Gastrocnemius medialis (tissue), 4 donors: ENCODE measurements at regions not wholly inside any gene's neighbourhood (a gene's known extent, or its start where the extent isn't known, plus 50 kb on each side); places are given as distances from the start of the nearest gene placed in this dataset.

ENCODE experiments used
- CTCF ChIP-seq, 5 experiments: fragments of 450-650 bp in 3 of 5; fragments of 200-600 bp in 2 of 5; sonication (generic) in 2 of 5; IDR thresholded peaks in 4 of 5; conservative IDR thresholded peaks in 1 of 5; 1 replicate in 4 of 5; 2 replicates in 1 of 5; pipeline ENCODE4 v1.5.1; 2016 to 2019; ENCODE audit warnings: antibody characterized with exemption in 5 of 5, mild to moderate bottlenecking in 3 of 5, moderate library complexity in 3 of 5
- POLR2A ChIP-seq, 2 donors: fragments of 450-650 bp; IDR thresholded peaks; one replicate each; pipeline ENCODE4 v1.6.1; 2017; ENCODE audit warnings: antibody characterized with exemption in 2 of 2, mild to moderate bottlenecking in 2 of 2, moderate library complexity in 2 of 2

- TF ChIP-seq CTCF (IDR thresholded peaks at IDR 0.05 in 4 of 5, conservative IDR thresholded peaks at IDR 0.05 in 1 of 5) (no peak), POLR2A (IDR thresholded peaks at IDR 0.05) (no peak)
Observed at GRCh38 chr13:104416973-104417372, 1350.8 kb upstream of the SLC10A2 start.
